Hippocampal formation (tissue), 2 donors: ENCODE measurements at regions not wholly inside any gene's neighbourhood (a gene's known extent, or its start where the extent isn't known, plus 50 kb on each side); places are given as distances from the start of the nearest gene placed in this dataset.

Source experiments
- DNase-seq, 2 donors: peaks; one replicate each; lab custom pipeline; 2025; lab: John Stamatoyannopoulos, UW

DNA sequence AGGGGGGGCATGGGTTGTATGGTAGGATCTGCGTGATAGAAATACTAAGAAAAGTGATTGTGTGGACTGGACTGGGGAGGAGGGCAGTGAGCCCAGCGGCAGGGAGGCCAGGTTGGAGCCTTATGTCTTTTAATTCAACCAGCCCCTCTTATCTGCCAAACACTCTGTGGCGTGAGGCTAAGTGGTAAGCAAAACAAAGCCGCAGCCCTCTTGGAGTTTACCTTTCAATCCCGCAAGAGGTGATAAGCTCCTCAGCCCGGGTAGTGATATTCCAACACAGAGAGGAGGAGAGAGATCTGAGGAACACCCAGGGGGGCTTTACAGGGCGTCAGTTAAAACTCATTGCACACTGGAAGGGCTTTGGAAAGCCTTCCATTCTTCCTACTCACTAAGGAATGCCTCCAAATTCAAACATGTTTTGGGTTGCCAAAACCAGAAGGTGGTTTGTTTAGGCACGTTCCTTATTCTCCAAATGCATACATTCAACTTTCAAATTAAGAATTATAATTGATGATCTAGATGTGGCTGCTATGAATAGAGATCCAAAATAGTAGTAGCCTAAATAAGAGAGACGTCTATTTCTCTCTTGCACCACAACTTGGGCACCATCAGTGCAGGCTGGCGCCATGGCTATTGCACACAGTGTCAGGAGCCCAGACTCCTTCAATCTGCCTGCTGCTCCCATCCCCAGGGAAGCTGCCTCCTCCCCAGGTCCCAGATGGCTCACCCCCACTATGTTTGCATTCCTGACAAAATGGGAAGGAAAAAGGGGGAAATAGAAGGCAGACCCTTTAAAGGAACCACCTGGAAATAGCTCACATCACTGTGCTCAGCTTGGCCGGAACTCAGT lies 75.1 kb upstream of the FSTL4 start:
- DNase-seq: no peak

DNA sequence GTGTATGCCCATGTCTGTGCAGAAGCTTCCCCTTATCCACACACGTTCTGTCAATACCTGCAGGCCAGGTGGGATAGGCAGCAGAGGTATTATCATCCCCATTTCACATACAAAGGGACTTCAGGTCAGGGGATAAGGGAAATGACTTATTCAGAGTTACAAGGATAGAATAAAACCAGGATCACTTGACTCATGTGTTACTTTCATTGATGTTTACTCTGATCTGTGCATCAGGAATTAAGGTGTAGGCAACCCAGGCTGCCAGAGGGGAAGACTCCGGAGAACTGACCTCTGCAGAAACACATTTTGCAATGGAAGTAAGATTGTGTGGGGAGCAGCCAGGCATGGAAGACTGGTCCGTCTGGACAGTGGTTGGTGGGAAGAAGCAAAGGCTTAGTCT lies 74.2 kb upstream of the FSTL4 start:
- DNase-seq: no peak

DNA sequence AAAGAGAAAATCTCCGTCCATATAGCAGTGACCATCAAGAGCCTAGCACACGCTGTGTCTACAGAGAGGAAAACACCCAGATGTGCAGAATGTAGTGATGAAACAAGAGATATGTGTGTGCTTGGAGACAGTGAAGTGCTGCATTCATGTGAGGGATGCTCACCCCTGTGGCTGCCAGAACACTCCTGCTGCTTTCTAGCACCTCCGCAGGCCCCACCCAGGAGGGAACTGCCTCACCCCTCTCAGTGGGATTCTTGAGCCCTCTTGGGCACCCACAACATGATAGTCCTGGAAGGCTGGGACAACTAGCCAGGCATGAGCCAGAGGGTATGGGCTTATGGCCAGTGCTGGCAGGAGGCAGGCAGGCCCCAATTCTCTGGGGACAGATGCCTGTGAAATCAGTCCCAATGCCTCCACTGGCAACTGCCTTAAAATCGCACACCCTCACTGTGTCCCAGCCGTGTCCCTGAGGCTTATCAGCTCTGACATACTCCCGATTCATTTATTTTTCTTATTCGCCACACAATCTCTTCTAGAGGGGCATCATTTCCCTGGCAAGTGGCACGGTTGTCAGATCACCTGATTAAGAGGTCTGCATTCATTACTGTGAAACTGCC lies 73.2 kb upstream of the FSTL4 start:
- no peak for DNase-seq

DNA sequence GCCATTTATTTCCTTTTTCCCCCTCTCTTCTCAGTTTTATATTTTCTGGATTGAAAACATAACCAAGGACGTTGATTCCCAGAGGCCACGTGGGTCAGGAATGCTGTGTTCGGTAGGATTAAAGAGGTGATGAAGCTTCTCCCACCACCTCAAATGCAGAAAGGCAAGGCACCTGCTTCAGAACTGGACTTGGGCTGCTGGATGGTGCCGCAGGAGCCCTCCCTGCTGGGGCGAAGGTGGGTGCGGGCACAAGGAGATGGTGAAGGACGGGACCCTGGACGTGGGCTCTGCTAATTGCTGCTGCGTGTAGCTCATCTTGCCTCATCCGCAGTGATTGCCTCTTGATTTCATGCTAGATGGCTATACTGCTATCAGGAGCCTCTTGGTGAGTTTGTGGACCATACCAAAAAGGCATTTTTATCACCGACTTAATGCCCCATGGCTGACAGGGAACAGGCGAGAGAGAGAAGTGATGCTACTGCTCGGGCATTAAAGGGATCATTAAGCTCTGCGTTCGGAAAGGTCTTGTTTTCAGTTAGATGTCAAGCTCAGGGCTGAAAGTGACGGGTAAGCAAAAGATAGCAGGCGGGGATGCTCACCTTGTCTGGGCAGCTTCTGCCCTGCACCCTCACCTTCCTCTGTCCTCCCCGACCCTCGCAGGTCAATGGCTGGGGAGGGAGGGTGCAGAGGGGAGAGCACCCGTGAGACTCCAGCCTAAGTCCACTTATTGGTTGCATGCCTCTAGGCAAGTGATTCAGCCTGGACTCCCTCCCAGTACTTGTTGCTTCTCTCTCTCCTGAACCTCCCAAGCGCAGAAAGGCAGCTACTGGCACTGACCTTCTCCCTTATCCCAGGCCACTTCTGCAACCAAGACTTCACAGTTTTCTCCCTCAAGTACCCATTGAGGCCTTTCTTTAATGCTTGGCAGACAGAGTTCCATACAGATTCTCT lies 71.6 kb upstream of the FSTL4 start:
- no peak for DNase-seq

DNA sequence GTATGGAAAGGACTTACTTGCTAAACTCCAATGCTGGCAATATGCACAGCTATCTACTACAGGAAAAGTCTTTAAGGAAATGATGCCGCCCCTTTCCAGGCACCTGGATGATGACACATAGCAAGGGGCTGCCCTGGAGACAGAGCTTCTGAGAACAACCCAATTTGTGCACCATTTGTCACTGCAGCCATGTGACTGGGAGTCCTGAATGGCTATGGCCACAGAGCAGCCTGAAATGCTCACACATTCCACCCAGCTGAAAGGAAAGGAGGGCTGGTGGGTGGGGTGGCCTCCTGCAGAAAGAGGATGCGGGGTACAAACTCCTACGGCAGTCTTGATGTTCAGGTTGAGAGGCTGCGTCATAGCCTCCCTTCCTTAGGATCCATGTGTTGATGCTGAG lies 70.1 kb upstream of the FSTL4 start:
- DNase-seq: no peak

DNA sequence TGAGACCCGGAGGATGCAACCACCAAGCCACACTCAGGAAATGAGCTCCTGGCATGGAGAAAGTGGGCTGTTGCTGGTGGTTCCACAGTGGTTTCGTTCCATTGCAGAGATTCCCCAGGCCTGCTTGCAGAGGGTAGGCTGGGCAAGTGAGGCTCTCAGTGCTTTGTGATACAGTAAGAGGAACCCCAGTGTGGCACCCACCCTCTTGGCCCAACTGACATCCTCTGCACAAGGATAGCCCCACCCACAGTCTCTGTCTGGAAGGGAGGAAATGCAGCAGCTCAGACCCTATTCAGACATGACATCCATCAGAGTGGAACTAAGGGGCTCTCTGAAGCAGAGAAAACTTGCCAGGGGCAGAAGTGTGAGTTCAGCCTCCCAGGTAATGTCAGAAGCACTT lies 69.6 kb upstream of the FSTL4 start:
- DNase-seq: no peak

DNA sequence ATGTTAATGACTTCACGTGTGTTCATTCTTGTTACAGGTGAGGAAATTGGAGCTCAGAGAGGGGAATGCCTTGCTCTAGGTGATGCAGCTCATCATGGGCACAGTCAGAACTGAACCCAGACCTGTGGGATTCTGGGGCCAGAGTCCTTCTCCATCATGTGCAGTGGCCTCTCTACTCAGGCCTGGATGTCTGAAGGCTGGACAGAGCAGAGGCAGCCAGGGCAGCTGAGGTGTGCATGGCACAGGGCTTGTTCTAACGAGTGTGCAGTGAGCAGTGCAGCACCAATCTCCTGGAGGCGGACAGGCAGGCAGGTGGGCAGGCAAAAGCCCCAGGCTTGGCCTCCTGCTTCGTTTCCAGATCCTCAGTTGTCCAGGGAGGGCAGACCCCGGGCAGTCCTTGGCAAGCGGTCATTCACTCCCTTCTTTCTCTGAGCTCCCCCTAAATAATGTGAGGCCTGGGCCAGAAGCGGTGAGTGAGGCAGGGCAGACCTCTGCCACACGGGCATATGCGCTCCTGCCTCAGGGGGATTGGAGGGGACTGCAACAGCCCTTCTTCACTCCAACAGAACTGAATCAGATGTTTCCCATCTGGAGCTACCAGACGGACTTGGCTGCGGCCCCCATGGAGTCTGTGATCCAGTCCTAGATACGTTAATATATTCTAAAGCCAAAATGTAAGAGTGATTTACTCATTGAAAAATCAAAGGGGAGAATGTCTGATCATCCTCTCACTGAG lies 68.7 kb upstream of the FSTL4 start:
- no peak for DNase-seq

DNA sequence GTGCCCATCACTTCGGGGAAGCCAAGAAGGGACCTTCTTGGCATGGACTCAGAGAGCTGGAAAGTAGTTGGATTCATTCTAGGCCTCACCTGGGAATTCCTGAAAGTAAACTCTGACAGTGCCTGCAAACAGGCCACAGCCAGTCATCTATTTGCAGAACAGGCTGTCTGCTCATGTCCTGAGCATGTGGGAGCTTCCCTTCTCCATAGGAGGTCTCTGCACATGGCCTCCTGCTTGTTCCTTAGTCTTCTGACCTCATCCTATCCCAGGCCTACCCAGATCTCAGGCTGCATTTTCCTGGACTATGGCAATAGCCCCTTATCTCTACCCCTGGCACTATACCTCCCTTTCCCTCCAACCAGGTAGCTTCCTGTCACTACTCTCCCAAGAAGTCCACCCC lies 67.2 kb upstream of the FSTL4 start:
- no peak for DNase-seq

DNA sequence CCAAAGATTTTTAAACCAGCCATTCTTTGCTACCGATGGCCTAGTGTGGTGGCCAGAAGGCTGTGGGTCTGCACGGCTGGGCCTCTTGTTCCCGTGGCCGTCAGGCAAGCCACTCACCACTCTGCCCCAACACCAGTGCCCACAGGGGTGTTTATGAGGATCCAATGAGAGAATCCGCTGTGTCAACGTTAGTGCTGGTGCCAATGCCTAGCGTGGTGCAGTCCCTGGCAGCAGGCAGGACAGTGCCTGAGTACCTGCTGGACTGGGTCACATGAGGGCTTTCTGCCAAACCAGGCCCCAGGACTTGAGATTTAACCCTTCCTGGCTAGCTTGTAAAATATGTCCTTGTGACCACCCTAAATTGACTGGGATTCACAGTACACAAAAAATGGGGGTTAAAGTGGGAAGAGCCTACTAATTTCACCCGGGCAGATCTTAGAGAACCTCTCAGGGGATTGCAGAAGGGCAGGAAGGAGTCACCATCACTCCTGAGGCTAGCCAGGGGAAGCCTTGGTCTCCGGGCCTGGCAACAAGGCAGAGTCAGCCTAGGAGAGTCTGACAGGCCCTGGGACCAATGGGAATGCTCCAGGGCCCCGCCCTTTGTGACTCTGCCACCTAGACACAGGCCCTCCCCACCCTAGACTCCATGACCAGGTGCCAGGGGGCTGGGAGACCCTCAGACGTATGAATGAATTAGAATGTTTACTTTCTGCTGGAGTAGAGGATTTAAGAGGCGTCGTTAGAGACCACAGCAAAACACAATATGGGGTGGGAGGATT lies 63.2 kb upstream of the FSTL4 start:
- DNase-seq: no peak

DNA sequence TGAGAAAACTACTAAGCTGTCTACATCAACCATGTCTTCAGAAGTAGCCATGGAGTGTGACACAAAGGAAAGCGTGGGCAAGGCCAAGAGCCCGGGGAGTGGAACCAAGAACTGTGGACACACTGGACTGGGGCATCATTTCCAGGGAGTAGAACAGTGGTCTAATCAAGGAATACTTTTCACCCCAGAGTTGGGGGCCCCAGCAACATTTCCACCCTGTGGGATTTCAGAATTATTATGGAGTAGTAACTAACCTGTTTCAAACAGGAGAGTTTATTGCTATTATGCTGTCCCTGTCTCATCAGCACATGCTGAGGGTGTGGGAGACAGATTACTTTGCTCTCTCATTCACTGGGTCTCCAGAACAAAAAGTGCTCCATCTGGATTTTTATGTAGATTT lies 58.0 kb upstream of the FSTL4 start:
- DNase-seq: no peak

DNA sequence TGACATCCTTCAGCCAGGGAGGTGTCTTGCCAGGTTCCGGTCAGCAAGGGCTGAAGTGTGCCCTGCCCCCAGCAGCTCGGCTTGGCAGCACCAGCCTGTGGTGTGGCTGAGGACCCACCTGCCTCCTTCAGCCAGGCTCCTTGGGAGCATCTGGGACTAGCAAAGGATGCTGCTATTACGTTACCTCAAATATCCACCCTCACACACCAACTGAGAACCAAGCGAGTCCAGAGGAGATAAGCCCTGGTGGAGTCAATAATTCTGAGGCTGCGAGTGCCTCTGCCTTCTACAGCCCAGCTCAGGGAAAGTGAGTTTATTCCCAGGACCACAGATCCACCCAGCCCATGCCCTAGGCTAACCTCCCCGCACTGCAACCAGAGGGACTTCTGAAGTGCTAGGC lies 57.1 kb upstream of the FSTL4 start:
- DNase-seq: no peak

DNA sequence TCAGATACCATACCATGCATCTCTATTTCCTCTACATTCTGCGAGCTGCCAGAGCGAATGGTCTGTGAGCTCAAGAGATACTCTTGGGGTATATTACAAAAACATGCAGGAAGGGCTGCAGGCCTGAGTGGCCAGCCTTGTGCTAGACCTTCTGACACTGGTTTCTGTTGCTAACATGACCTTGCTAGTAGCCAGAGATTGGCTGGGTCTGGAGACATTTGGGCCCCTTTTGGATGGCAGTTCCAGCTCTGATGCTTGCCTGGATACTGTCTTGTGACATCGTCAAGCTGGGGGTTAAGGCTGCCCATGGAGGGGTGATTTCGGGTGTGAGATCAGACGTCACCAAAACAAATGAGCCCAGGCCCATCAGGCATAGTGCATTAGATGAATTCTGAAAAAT lies 56.1 kb upstream of the FSTL4 start:
- no peak for DNase-seq

DNA sequence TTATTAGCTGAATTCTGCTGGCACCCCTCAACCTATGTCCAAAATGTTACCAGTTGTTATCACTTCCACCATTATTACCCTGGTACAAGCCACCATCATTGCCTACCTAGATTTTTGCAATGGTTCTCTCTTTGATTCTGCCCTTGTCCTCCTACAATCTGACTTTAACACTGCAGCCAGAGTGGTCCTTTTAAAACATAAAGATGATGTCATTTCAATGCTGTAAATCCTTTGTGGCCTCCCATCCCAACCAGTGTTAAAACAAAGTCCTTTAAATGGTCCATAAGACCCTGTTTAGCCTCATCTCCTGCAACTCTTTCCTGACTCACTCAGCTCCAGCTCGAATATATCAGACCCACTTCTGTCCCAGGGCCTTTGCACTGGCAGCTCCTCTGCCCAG lies 54.9 kb upstream of the FSTL4 start:
- no peak for DNase-seq

DNA sequence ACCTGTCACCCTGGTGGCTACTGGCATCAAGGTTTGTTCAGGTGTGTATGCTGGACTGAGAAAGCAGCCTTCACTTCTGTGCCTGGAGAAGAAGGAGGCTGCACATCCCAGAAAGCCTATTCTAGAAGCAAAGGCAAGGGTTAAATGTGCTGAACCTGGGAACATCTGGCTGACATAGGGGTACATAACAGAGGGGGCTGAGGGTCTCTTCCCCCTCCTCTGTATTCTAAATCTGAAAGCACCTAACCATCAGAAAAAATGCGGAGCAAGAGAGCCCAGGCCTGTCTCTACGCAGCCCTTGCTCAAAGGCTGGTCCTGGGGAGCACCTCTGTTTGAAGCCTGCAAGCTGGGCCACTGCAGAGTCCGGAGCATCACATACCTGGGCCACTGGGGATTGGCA lies 53.2 kb upstream of the FSTL4 start:
- DNase-seq: no peak

DNA sequence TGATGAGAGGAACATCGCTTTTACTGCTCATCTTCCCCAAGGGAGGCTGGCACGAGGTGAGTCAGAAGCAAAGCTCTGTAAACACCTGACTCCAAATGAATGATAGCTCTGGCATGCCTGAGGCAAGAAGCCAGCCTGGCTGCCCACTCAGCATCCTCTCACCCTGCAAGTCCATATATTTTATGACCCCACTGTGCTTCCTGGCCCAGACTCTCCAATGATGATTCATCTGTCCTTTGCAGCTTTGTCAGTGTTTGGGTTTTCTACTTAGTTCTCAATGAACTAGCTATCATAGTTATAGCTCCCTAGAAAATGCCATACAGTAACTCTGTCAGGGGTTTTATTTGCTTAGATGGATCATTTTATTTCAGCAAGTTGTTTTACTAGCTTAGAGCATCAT lies 52.1 kb upstream of the FSTL4 start:
- DNase-seq: no peak

DNA sequence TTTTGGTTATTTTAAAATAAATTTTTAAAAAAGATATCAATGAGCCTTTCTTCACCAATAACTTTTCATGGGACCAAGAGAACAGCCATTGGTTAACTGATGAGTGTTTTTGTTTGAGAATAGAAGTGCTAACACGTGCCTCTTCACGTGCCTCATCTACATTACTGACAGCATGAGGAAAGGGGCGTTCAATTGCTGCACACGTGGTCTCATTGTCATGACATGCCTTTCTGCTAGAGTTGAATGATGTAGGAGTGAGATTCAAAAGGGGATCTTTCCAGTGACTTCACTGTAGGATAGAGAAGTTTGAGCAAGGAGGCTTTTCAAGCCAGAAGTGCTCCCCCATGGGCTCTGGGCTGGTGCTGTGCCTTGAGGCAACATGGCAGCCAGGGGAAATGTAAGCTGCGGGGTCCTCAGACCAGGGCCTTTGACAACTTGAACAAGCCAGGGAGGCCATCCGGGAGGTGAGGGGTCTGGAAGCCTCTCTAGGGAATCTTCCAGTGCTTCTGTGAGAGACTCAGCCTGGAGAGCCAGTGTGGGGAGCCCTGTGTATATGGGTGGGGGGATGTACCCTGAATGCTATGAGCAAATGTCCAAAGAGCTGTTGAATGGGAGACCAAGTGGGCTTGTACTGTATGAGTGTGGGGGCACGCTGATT lies 51.2 kb upstream of the FSTL4 start:
- DNase-seq: no peak

DNA sequence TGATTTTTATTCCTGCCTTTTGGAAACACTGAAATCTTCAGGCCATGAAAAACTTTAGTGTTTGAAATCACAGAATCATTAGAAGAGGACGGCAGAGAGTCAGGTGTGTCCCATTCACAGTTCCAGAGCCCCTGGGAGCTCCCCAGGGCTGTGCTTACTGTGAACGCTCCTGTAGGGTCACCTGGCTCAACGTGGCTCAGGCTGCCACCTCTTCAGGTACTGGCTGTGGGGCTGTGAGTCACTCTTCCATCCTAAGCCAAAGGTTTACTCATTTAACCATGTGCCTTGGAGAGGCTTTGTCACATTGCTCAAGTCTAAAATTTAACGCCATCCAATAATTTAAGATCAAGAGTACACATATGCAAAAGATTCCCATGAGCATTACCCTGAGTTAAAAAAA lies 50.2 kb upstream of the FSTL4 start:
- no peak for DNase-seq
